Ovary (tissue), 3 donors: ENCODE measurements at regions not wholly inside any gene's neighbourhood (a gene's known extent, or its start where the extent isn't known, plus 50 kb on each side); places are given as distances from the start of the nearest gene placed in this dataset.

Source experiments
- CTCF ChIP-seq, 3 donors: fragments of 450-650 bp in 2 of 3; fragments of 200-600 bp in 1 of 3; IDR thresholded peaks; one replicate each; pipeline versions ENCODE4 v1.5.1 to v1.8.0; 2016 to 2022; ENCODE audit warnings: antibody characterized with exemption in 3 of 3, mild to moderate bottlenecking in 1 of 3
- EP300 ChIP-seq: sonication (generic); formaldehyde crosslinking; IDR thresholded peaks from one replicate; pipeline ENCODE4 v1.6.1; 2017; ENCODE audit warnings: antibody characterized with exemption
- POLR2A ChIP-seq: fragments of 450-650 bp; IDR thresholded peaks from one replicate; pipeline ENCODE4 v1.6.1; 2017; ENCODE audit warnings: antibody characterized with exemption, mild to moderate bottlenecking, moderate library complexity
- donor health status: DM: no; HTN: no; CAD: no.

- TF ChIP-seq POLR2A: no peak
- no peak for TF ChIP-seq CTCF (IDR thresholded peaks at IDR 0.05)
- no peak for TF ChIP-seq EP300
Observed at GRCh38 chr7:118863966-118864365, 639.5 kb downstream of the ANKRD7 start.
